ENCODE measurements at regions not wholly inside any gene's neighbourhood (a gene's known extent, or its start where the extent isn't known, plus 50 kb on each side); places are given as distances from the start of the nearest gene placed in this dataset.
"Not testable (repeated sequence)": the region's sequence is repeated elsewhere in the genome, so short reads cannot be mapped to it uniquely, and the experiment has no call there.

- no peak for TF ChIP-seq ZNF462 (CRISPR knock-in tag; IDR thresholded peaks at IDR 0.05)
- TF ChIP-seq JUNB (IDR thresholded peaks at IDR 0.05; ENCODE audit: unreplicated experiment) = no peak
- no peak for TF ChIP-seq CTCF (conservative IDR thresholded peaks at IDR 0.05; ENCODE audit: low read depth in 2 of 2)
- no peak for TF ChIP-seq EZH2 (IDR thresholded peaks at IDR 0.05; ENCODE audit: low read depth, unreplicated experiment)
Observed at GRCh38 chrX:139156356-139156755, 374.2 kb upstream of the F9 start (continued).

GRCh38 chrX:139146625-139147024 lies 383.9 kb upstream of the F9 start:
- H3K79me2 ChIP-seq (replicated peaks; ENCODE audit: insufficient read depth); ATAC-seq; H3K4me1 Mint-ChIP-seq; H3K27ac ChIP-seq (ENCODE audit: low read depth); H3K4me3 ChIP-seq; H3K36me3 ChIP-seq (ENCODE audit: insufficient read depth); H3K27ac Mint-ChIP-seq; H3K4me1 ChIP-seq (ENCODE audit: insufficient read depth); DNase-seq (ENCODE audit: low spot score); H3K36me3 Mint-ChIP-seq (ENCODE audit: low read depth); H3K9me2 ChIP-seq (ENCODE audit: insufficient read depth); H3K27me3 ChIP-seq (ENCODE audit: insufficient read depth); H3K9me3 Mint-ChIP-seq; H2AFZ ChIP-seq; H4K20me1 ChIP-seq (replicated peaks; ENCODE audit: insufficient read depth); H3K27me3 Mint-ChIP-seq (ENCODE audit: insufficient read depth, low read depth, poor library complexity); H3K4me2 ChIP-seq; H3K4me3 Mint-ChIP-seq; H3F3A ChIP-seq (replicated peaks; ENCODE audit: low read depth): not testable (repeated sequence)
